GM23338 (cell line): ENCODE measurements at regions not wholly inside any gene's neighbourhood (a gene's known extent, or its start where the extent isn't known, plus 50 kb on each side); places are given as distances from the start of the nearest gene placed in this dataset.

ENCODE experiments used
- ATAC-seq: fragments of 200-7000 bp; cut with Tn5 transposase; 3 replicates; pipeline ENCODE4 v1.9.1; 2020
- DNase-seq: peaks from one replicate; pipeline ENCODE4 v3.0.0-alpha.2; 2015; ENCODE audit warnings: low spot score
- H2AFZ ChIP-seq: fragments of 200-600 bp; sonication (generic); 2 replicates; pipeline ENCODE4 v1.8.0; 2016; ENCODE audit warnings: antibody characterized with exemption, mild to moderate bottlenecking, moderate library complexity
- H3F3A ChIP-seq: fragments of 200-600 bp; sonication (generic); replicated peaks from 2 replicates; pipeline ENCODE4 v1.8.0; 2017; ENCODE audit warnings: antibody characterized with exemption, mixed run types, low read depth
- H3K27ac ChIP-seq: fragments of 200-600 bp; sonication (generic); 2 replicates; pipeline ENCODE4 v1.6.1; 2016; ENCODE audit warnings: low read depth
- H3K27me3 ChIP-seq: fragments of 200-600 bp; sonication (generic); 2 replicates; pipeline ENCODE4 v1.8.0; 2016; ENCODE audit warnings: mild to moderate bottlenecking, mixed run types, moderate library complexity; ENCODE audit not compliant: insufficient read depth
- H3K36me3 ChIP-seq: fragments of 200-600 bp; sonication (generic); 2 replicates; pipeline ENCODE4 v1.8.0; 2016; ENCODE audit warnings: mild to moderate bottlenecking; ENCODE audit not compliant: insufficient read depth
- H3K4me1 ChIP-seq: fragments of 200-600 bp; sonication (generic); 2 replicates; pipeline ENCODE4 v1.8.0; 2016; ENCODE audit warnings: mild to moderate bottlenecking, moderate library complexity; ENCODE audit not compliant: insufficient read depth
- H3K4me2 ChIP-seq: fragments of 200-600 bp; sonication (generic); 2 replicates; pipeline ENCODE4 v1.7.1; 2017; ENCODE audit warnings: mixed run types
- H3K4me3 ChIP-seq: fragments of 200-600 bp; sonication (generic); 2 replicates; pipeline ENCODE4 v1.6.1; 2016; ENCODE audit warnings: mixed run types
- H3K79me2 ChIP-seq: fragments of 200-600 bp; sonication (generic); replicated peaks from 2 replicates; pipeline ENCODE4 v1.8.0; 2017; ENCODE audit warnings: mild to moderate bottlenecking; ENCODE audit not compliant: insufficient read depth
- H3K9me2 ChIP-seq: fragments of 200-600 bp; sonication (generic); 2 replicates; pipeline ENCODE4 v1.8.0; 2017; ENCODE audit not compliant: insufficient read depth
- H4K20me1 ChIP-seq: fragments of 200-600 bp; sonication (generic); replicated peaks from 2 replicates; pipeline ENCODE4 v1.8.0; 2017; ENCODE audit warnings: mild to moderate bottlenecking; ENCODE audit not compliant: insufficient read depth
- H3K27ac Mint-ChIP-seq: 2 replicates; pipeline ENCODE4 v1.8.0; 2020; ENCODE audit warnings: inconsistent platforms, mild to moderate bottlenecking, moderate library complexity, mixed read lengths
- H3K27me3 Mint-ChIP-seq: 3 replicates; pipeline ENCODE4 v1.8.0; 2022; ENCODE audit warnings: low read depth, mild to moderate bottlenecking, moderate library complexity, mixed read lengths, inconsistent platforms; ENCODE audit not compliant: insufficient read depth, poor library complexity
- H3K36me3 Mint-ChIP-seq: 3 replicates; pipeline ENCODE4 v1.8.0; 2021; ENCODE audit warnings: low read depth, mild to moderate bottlenecking, inconsistent platforms, moderate library complexity, mixed read lengths
- H3K4me1 Mint-ChIP-seq: 3 replicates; pipeline ENCODE4 v1.8.0; 2020; ENCODE audit warnings: mild to moderate bottlenecking, inconsistent platforms, mixed read lengths
- H3K4me3 Mint-ChIP-seq: 3 replicates; pipeline ENCODE4 v1.8.0; 2021; ENCODE audit warnings: moderate library complexity, mild to moderate bottlenecking, inconsistent platforms, mixed read lengths
- H3K9me3 Mint-ChIP-seq: 3 replicates; pipeline ENCODE4 v1.8.0; 2020; ENCODE audit warnings: moderate library complexity, mild to moderate bottlenecking, inconsistent platforms, mixed read lengths
- CREB1 ChIP-seq: fragments of 250-450 bp; sonication (Bioruptor Pico); IDR thresholded peaks from 2 replicates; pipeline ENCODE4 v1.5.0; 2020; ENCODE audit warnings: low read depth, mild to moderate bottlenecking, moderate library complexity
- EZH2 ChIP-seq: fragments of 200-600 bp; sonication (generic); IDR thresholded peaks from one replicate; pipeline ENCODE4 v1.8.0; 2017; ENCODE audit warnings: antibody characterized with exemption, mild to moderate bottlenecking, low read depth; ENCODE audit not compliant: unreplicated experiment
- EZH2phosphoT487 ChIP-seq: fragments of 200-600 bp; sonication (generic); IDR thresholded peaks from one replicate; pipeline ENCODE4 v1.8.1; 2018; ENCODE audit warnings: antibody characterized with exemption; ENCODE audit not compliant: unreplicated experiment
- JUNB ChIP-seq: IDR thresholded peaks from one replicate; pipeline ENCODE4 v1.6.1; 2016; ENCODE audit warnings: antibody characterized with exemption; ENCODE audit not compliant: unreplicated experiment
- STAT1 ChIP-seq: IDR thresholded peaks from one replicate; pipeline ENCODE4 v1.6.1; 2016; ENCODE audit warnings: antibody characterized with exemption; ENCODE audit not compliant: unreplicated experiment
- TF ChIP-seq, protein P1 (sequence below): IDR thresholded peaks from one replicate; pipeline ENCODE4 v1.6.1; 2018; ENCODE audit warnings: antibody characterized with exemption; ENCODE audit not compliant: unreplicated experiment
- TF ChIP-seq, protein P2 (sequence below), 2 experiments: fragments of 200-600 bp in 1 of 2; sonication (generic) in 1 of 2; conservative IDR thresholded peaks; 2 replicates each; pipeline versions ENCODE4 v1.5.1 to v1.6.1; 2016 to 2017; ENCODE audit warnings: antibody characterized with exemption in 2 of 2, low read depth in 2 of 2, mild to moderate bottlenecking in 2 of 2, moderate library complexity in 1 of 2
- TF ChIP-seq, protein P3 (sequence below): IDR thresholded peaks from 2 replicates; pipeline ENCODE4 v1.6.1; 2016; ENCODE audit warnings: antibody characterized with exemption

DNA sequence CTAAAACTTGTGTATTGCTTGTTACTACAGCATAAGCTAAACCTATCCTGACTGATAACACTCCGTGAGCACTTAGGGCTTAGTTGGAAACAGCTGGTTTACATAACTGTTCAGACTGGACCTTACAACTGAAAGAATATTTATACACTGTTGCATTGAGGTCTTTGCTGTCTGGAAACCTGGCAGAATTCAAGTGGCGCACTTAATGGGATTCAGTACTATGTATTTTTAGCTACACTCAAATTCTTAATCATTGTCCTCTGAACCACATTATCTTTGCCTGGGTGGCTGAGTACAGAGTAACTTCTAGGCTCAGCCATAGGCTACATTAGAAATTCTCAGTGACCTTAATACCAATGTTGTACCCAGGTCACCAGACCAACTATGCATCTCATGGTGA is 172.9 kb downstream of the PMP22 start (continued):
- TF ChIP-seq, protein P1, sequence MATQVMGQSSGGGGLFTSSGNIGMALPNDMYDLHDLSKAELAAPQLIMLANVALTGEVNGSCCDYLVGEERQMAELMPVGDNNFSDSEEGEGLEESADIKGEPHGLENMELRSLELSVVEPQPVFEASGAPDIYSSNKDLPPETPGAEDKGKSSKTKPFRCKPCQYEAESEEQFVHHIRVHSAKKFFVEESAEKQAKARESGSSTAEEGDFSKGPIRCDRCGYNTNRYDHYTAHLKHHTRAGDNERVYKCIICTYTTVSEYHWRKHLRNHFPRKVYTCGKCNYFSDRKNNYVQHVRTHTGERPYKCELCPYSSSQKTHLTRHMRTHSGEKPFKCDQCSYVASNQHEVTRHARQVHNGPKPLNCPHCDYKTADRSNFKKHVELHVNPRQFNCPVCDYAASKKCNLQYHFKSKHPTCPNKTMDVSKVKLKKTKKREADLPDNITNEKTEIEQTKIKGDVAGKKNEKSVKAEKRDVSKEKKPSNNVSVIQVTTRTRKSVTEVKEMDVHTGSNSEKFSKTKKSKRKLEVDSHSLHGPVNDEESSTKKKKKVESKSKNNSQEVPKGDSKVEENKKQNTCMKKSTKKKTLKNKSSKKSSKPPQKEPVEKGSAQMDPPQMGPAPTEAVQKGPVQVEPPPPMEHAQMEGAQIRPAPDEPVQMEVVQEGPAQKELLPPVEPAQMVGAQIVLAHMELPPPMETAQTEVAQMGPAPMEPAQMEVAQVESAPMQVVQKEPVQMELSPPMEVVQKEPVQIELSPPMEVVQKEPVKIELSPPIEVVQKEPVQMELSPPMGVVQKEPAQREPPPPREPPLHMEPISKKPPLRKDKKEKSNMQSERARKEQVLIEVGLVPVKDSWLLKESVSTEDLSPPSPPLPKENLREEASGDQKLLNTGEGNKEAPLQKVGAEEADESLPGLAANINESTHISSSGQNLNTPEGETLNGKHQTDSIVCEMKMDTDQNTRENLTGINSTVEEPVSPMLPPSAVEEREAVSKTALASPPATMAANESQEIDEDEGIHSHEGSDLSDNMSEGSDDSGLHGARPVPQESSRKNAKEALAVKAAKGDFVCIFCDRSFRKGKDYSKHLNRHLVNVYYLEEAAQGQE: no peak
- no peak for TF ChIP-seq JUNB
- TF ChIP-seq STAT1: no peak
- no peak for TF ChIP-seq EZH2
- TF ChIP-seq, protein P2, sequence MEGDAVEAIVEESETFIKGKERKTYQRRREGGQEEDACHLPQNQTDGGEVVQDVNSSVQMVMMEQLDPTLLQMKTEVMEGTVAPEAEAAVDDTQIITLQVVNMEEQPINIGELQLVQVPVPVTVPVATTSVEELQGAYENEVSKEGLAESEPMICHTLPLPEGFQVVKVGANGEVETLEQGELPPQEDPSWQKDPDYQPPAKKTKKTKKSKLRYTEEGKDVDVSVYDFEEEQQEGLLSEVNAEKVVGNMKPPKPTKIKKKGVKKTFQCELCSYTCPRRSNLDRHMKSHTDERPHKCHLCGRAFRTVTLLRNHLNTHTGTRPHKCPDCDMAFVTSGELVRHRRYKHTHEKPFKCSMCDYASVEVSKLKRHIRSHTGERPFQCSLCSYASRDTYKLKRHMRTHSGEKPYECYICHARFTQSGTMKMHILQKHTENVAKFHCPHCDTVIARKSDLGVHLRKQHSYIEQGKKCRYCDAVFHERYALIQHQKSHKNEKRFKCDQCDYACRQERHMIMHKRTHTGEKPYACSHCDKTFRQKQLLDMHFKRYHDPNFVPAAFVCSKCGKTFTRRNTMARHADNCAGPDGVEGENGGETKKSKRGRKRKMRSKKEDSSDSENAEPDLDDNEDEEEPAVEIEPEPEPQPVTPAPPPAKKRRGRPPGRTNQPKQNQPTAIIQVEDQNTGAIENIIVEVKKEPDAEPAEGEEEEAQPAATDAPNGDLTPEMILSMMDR (conservative IDR thresholded peaks at IDR 0.05; ENCODE audit: low read depth in 2 of 2): no peak
- no peak for TF ChIP-seq EZH2phosphoT487

DNA sequence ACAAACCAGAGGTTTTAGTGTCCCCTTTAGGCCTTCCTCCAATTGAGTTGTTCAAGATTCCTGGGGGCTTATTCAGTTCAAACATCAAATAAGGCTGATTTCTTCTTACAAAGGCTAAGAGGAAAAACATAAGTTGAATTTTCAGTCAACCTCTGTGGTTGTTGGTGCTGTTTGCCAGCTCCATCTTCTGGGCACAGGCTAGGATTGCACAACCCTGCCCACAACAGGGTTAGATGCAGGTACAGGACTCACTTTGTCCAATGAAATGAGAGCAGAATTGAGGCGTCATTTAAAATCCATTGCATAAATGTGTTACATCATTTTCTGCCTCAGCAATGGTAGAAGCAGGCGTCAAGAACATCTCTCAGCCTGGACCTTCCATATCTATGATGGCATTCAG is 173.3 kb downstream of the PMP22 start:
- Histone ChIP-seq H3K36me3 (no peaks in the 10 kb centered on the region), H3K4me2 (no peak overlapping the region), H3F3A (no peaks in the 10 kb centered on the region), H2AFZ (no peak overlapping the region), H3K27me3 (no peaks in the 10 kb centered on the region), H3K4me1 (peaks cover 4% of the 10 kb centered on the region; the same call in 1 of the 2 replicates), H3K27ac (no peak overlapping the region), H3K4me3 (no peak overlapping the region), H3K9me2 (no peaks in the 10 kb centered on the region; the same call in 1 of the 2 replicates), H3K79me2 (no peaks in the 10 kb centered on the region), H4K20me1 (no peaks in the 10 kb centered on the region)
- H3K9me3 Mint-ChIP-seq: no peaks in the 10 kb centered on the region; the same call in 2 of the 3 replicates
- H3K4me1 Mint-ChIP-seq: peaks cover 14% of the 10 kb centered on the region; the same call in 2 of the 3 replicates
- H3K27ac Mint-ChIP-seq: no peak overlapping the region
- ATAC-seq (peak; percentile 70), DNase-seq (peak; percentile 37)
- H3K27me3 Mint-ChIP-seq: no peaks in the 10 kb centered on the region
- no peaks in the 10 kb centered on the region for H3K36me3 Mint-ChIP-seq
- H3K4me3 Mint-ChIP-seq: no peak overlapping the region
- TF ChIP-seq, protein P3, sequence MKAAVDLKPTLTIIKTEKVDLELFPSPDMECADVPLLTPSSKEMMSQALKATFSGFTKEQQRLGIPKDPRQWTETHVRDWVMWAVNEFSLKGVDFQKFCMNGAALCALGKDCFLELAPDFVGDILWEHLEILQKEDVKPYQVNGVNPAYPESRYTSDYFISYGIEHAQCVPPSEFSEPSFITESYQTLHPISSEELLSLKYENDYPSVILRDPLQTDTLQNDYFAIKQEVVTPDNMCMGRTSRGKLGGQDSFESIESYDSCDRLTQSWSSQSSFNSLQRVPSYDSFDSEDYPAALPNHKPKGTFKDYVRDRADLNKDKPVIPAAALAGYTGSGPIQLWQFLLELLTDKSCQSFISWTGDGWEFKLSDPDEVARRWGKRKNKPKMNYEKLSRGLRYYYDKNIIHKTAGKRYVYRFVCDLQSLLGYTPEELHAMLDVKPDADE: no peak
- TF ChIP-seq EZH2 (no peak), CREB1 (CRISPR knock-in tag) (no peak), EZH2phosphoT487 (no peak), JUNB (no peak)
- TF ChIP-seq, protein P2 (conservative IDR thresholded peaks at IDR 0.05; ENCODE audit: low read depth in 2 of 2): peak; percentile 54 to 70
